GM12878 (cell line): ENCODE measurements at regions not wholly inside any gene's neighbourhood (a gene's known extent, or its start where the extent isn't known, plus 50 kb on each side); places are given as distances from the start of the nearest gene placed in this dataset.

ENCODE experiments used
- ELK1 ChIP-seq: IDR thresholded peaks from 2 replicates; pipeline ENCODE4 v1.6.1; 2012; ENCODE audit warnings: low read depth, low read length, improper control_type of control experiment
- GABPA ChIP-seq: IDR thresholded peaks from 2 replicates; pipeline ENCODE4 v1.6.1; 2014; ENCODE audit warnings: antibody characterized with exemption, low read depth, mild to moderate bottlenecking, inconsistent platforms
- MTA3 ChIP-seq: IDR thresholded peaks from 2 replicates; pipeline ENCODE4 v1.6.1; 2012; ENCODE audit warnings: low read length, inconsistent platforms, borderline replicate concordance
- MXI1 ChIP-seq: fragments of 150-350 bp; IDR thresholded peaks from 2 replicates; pipeline ENCODE4 v1.6.1; 2011; ENCODE audit warnings: low read depth, mild to moderate bottlenecking, inconsistent platforms, low read length, improper control_type of control experiment
- NFYB ChIP-seq: IDR thresholded peaks from 2 replicates; pipeline ENCODE4 v1.6.1; 2011; ENCODE audit warnings: low read depth, mild to moderate bottlenecking, low read length, improper control_type of control experiment, moderate library complexity; ENCODE audit not compliant: insufficient read depth
- RB1 ChIP-seq: fragments of 450-650 bp; formaldehyde crosslinking; IDR thresholded peaks from 2 replicates; pipeline ENCODE4 v1.6.1; 2017; ENCODE audit warnings: mild to moderate bottlenecking, borderline replicate concordance
- RCOR1 ChIP-seq: conservative IDR thresholded peaks from 2 replicates; pipeline ENCODE4 v1.6.1; 2012; ENCODE audit warnings: low read depth, low read length, improper control_type of control experiment
- SP1 ChIP-seq: IDR thresholded peaks from one replicate; pipeline ENCODE4 v1.6.1; 2011; ENCODE audit warnings: low read depth, low read length
- TAF1 ChIP-seq: IDR thresholded peaks from 2 replicates; pipeline ENCODE4 v1.6.1; 2011; ENCODE audit warnings: mild to moderate bottlenecking, low read depth, low read length, borderline replicate concordance
- ZNF274 ChIP-seq: IDR thresholded peaks from one replicate; pipeline ENCODE4 v1.8.0; 2011; ENCODE audit not compliant: insufficient read length, insufficient read depth
- TF ChIP-seq, protein P1 (sequence below): fragments of 450-650 bp; IDR thresholded peaks from 2 replicates; pipeline ENCODE4 v1.6.1; 2017; ENCODE audit warnings: mild to moderate bottlenecking, moderate library complexity
- TF ChIP-seq, protein P2 (sequence below), 3 experiments: IDR thresholded peaks in 2 of 3; conservative IDR thresholded peaks in 1 of 3; 2 replicates each; pipeline ENCODE4 v1.5.1; 2011; ENCODE audit warnings: low read depth in 3 of 3, low read length in 3 of 3, mild to moderate bottlenecking in 3 of 3, control low read depth in 2 of 3, moderate library complexity in 2 of 3, inconsistent platforms in 1 of 3, mixed read lengths in 1 of 3; ENCODE audit not compliant: control insufficient read depth in 2 of 3, insufficient read depth in 1 of 3; ENCODE audit errors: extremely low read depth in 1 of 3

DNA sequence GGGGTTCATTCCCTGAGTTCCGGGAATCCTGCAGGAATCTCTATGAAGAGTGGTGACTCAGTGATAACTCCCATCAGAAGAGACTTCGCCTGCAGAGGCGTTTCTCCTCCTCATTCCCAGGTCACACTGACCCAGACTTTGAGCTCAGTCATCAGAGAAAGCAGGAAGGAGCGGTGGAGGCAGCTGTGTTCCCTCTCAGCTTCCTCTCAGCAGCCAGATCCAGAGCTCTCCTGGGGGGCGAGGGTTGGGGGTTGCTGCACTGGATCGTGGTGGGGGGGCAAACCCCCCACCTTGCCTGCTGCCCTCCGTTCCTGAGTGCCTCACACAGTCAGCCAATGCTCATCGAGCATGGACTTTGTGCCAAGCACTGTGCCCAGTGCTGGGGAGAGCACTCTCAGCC lies 271.2 kb downstream of the CBLN1 start:
- TF ChIP-seq RB1 (no peak), SP1 (no peak), ZNF274 (no peak), MTA3 (no peak), RCOR1 (no peak), GABPA (no peak), TAF1 (no peak), MXI1 (no peak), NFYB (no peak), ELK1 (no peak)
- TF ChIP-seq, protein P1, sequence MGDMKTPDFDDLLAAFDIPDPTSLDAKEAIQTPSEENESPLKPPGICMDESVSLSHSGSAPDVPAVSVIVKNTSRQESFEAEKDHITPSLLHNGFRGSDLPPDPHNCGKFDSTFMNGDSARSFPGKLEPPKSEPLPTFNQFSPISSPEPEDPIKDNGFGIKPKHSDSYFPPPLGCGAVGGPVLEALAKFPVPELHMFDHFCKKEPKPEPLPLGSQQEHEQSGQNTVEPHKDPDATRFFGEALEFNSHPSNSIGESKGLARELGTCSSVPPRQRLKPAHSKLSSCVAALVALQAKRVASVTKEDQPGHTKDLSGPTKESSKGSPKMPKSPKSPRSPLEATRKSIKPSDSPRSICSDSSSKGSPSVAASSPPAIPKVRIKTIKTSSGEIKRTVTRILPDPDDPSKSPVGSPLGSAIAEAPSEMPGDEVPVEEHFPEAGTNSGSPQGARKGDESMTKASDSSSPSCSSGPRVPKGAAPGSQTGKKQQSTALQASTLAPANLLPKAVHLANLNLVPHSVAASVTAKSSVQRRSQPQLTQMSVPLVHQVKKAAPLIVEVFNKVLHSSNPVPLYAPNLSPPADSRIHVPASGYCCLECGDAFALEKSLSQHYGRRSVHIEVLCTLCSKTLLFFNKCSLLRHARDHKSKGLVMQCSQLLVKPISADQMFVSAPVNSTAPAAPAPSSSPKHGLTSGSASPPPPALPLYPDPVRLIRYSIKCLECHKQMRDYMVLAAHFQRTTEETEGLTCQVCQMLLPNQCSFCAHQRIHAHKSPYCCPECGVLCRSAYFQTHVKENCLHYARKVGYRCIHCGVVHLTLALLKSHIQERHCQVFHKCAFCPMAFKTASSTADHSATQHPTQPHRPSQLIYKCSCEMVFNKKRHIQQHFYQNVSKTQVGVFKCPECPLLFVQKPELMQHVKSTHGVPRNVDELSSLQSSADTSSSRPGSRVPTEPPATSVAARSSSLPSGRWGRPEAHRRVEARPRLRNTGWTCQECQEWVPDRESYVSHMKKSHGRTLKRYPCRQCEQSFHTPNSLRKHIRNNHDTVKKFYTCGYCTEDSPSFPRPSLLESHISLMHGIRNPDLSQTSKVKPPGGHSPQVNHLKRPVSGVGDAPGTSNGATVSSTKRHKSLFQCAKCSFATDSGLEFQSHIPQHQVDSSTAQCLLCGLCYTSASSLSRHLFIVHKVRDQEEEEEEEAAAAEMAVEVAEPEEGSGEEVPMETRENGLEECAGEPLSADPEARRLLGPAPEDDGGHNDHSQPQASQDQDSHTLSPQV: no peak
- TF ChIP-seq, protein P2, sequence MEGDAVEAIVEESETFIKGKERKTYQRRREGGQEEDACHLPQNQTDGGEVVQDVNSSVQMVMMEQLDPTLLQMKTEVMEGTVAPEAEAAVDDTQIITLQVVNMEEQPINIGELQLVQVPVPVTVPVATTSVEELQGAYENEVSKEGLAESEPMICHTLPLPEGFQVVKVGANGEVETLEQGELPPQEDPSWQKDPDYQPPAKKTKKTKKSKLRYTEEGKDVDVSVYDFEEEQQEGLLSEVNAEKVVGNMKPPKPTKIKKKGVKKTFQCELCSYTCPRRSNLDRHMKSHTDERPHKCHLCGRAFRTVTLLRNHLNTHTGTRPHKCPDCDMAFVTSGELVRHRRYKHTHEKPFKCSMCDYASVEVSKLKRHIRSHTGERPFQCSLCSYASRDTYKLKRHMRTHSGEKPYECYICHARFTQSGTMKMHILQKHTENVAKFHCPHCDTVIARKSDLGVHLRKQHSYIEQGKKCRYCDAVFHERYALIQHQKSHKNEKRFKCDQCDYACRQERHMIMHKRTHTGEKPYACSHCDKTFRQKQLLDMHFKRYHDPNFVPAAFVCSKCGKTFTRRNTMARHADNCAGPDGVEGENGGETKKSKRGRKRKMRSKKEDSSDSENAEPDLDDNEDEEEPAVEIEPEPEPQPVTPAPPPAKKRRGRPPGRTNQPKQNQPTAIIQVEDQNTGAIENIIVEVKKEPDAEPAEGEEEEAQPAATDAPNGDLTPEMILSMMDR (IDR thresholded peaks at IDR 0.05 in 2 of 3, conservative IDR thresholded peaks at IDR 0.05 in 1 of 3; ENCODE audit: control insufficient read depth in 2 of 3, extremely low read depth in 1 of 3, insufficient read depth in 1 of 3, low read depth in 3 of 3, low read length in 3 of 3): no peak
